GM12864 (cell line): ENCODE measurements at regions not wholly inside any gene's neighbourhood (a gene's known extent, or its start where the extent isn't known, plus 50 kb on each side); places are given as distances from the start of the nearest gene placed in this dataset.

Experiments
- DNase-seq: peaks from one replicate; pipeline ENCODE4 v3.0.0-alpha.2; 2011; ENCODE audit warnings: low read depth
- H3K4me3 ChIP-seq: 2 replicates; pipeline ENCODE4 v1.5.1; 2011; ENCODE audit warnings: mild to moderate bottlenecking, low read depth, low read length, control low read depth
- CTCF ChIP-seq: IDR thresholded peaks from 2 replicates; pipeline ENCODE4 v1.5.1; 2011; ENCODE audit warnings: low read depth, mild to moderate bottlenecking, moderate library complexity, low read length, control low read depth, inconsistent platforms; ENCODE audit errors: missing control alignments

DNA sequence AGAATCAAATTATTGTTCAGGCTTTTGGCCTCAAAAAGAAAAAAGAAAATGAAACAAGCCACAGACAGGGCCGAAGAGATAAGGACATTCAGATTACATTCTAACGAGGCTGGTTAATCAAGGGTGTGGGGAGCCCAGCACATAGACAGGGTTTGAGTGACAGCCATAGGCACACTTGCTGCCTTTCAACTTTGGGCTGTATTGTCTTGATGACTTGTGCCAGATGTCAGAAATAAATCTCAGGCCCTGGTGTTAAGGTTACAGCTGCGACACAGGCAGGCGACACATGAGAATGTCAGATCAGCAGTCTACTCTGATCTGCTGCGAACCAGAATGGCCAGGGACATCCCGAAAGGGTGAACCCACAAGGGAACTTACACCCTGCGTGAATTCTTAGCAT is 231.2 kb upstream of the ARRDC4 start:
- no peak for TF ChIP-seq CTCF
- DNase-seq = no peak
- H3K4me3 ChIP-seq = no peak overlapping the region

DNA sequence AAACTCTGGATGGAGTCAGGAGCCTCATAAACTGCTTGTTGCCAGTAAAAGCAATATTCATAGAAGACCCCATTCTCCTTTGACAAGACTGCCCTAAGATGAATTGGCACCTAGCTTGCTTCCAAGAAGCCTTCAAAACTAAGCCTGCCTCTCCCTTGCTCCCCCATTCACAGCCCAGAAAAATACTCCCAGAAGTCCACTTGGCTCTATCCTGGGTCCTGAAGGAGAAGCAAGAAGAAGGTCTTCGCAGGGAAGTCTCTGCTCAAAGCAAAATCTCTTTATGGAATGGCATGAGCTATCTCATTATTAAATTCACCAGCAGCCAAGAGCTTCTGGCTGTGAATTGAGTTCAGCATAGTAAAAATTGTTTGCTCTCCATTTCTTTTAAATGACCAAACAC is 230.2 kb upstream of the ARRDC4 start:
- no peak for DNase-seq
- no peak overlapping the region for H3K4me3 ChIP-seq
- no peak for TF ChIP-seq CTCF

- no peak overlapping the region for H3K4me3 ChIP-seq
- TF ChIP-seq CTCF = no peak
- no peak for DNase-seq
These were observed 228.6 kb upstream of the ARRDC4 start for GRCh38 chr15:97731859-97732258.

DNA sequence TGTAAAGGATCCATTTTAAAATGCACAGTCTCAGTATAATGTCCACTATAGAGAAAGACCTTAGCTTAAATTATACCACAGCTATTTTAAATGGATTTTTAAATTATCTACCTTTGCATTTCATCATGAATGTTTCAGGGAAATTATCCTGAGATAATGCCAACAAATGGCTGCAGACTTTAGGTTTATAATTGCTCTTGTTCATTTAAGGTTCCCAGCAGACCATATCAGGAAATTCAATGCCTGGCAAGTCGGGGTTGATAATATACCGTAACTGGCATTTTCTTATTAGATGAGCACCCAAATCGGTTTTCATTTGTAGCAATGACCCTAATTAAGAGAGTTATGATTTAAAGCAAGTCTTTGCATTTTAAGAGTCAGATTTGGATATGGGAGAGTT is 227.1 kb upstream of the ARRDC4 start:
- DNase-seq = no peak
- no peak for TF ChIP-seq CTCF
- no peak overlapping the region for H3K4me3 ChIP-seq

DNA sequence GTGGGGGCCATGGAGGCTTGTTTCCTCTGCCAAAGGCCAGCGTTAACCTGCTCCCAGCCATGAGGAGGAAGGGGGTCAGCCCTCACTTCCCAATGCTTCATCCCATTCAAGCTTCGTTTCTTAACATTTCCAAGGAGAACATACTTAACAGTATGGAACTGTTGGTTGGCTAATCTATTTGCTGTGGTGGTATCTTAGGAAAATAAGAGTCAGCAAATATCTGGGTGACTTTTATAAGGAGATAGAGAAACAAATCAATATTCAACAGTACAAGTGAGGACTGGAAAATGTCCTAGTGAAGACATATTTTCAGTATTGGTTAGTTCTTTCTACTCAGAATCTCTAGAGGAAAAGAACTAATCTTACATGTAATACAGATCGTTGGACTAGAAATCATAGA is 223.8 kb upstream of the ARRDC4 start:
- DNase-seq = no peak
- TF ChIP-seq CTCF = no peak
- no peak overlapping the region for H3K4me3 ChIP-seq

DNA sequence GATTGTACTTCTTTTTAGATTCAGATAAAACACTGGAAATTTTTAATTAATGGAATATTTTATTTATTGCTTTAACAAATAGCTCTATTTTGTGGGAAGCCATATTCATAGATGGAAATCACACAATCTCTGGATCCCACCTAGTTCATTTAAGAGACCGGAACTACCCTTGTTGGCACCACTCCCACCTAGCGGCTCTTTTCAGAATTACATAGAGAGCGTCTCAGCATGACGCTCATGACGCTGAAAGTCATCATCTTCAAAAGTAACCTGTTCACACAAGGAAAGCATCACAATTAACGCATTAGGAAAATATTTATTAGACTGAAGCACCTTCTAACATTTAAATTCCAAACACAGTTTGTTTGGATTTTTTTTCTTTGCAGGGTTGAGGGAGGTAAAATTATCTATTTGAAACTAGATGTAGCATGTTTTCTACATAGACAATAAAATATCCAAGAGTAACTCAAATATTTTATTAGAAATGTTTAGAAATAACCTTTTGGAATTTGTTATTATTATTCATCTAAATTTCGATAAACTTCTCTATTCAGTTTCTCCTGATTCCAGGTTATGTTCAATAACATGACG is 214.9 kb upstream of the ARRDC4 start:
- DNase-seq = peak; percentile 3
- H3K4me3 ChIP-seq = no peak overlapping the region
- peak; percentile 70 for TF ChIP-seq CTCF

DNA sequence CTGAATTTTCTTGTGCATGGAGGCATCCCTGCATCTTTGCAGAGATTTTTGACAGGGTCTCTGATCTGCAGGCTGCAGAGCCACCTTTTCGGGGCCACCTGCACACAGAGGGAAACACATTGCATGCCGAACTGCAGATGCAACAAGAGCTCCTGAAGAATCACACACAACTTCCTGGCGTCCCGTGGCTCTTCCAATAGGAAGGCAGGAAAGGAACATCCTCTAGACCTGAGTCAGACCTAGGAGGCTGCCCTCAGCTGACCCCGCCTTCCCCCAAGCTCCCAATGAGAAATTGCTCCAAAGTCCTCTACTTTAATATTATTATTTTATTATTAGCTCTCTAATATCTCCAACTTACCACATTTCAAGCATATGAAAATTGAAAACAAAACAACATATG is 213.2 kb upstream of the ARRDC4 start:
- H3K4me3 ChIP-seq = no peak overlapping the region
- no peak for DNase-seq
- no peak for TF ChIP-seq CTCF
